H9 (cell line): ENCODE measurements at regions not wholly inside any gene's neighbourhood (a gene's known extent, or its start where the extent isn't known, plus 50 kb on each side); places are given as distances from the start of the nearest gene placed in this dataset.

Source experiments
- DNase-seq: peaks from one replicate; pipeline ENCODE4 v3.0.0-alpha.2; 2017
- H2AFZ ChIP-seq: one replicate; pipeline ENCODE4 v1.6.1; 2013; ENCODE audit warnings: mild to moderate bottlenecking, low read length, control low read depth, moderate library complexity
- H2AK5ac ChIP-seq: 2 replicates; pipeline ENCODE4 v1.6.1; 2013; ENCODE audit warnings: low read length, control low read depth, mixed read lengths; ENCODE audit not compliant: insufficient read length
- H2BK120ac ChIP-seq: one replicate; pipeline ENCODE4 v1.6.1; 2013; ENCODE audit warnings: low read depth, mild to moderate bottlenecking, low read length, control low read depth, inconsistent platforms; ENCODE audit not compliant: poor library complexity, severe bottlenecking
- H2BK12ac ChIP-seq: 2 replicates; pipeline ENCODE4 v1.6.1; 2013; ENCODE audit warnings: low read length, control low read depth, mixed read lengths, low read depth; ENCODE audit not compliant: insufficient read length
- H2BK15ac ChIP-seq: 2 replicates; pipeline ENCODE4 v1.6.1; 2013; ENCODE audit warnings: low read depth, low read length, control low read depth
- H2BK20ac ChIP-seq: one replicate; pipeline ENCODE4 v1.6.1; 2013; ENCODE audit warnings: low read depth, mild to moderate bottlenecking, low read length, control low read depth, inconsistent platforms; ENCODE audit not compliant: poor library complexity, severe bottlenecking
- H2BK5ac ChIP-seq: 2 replicates; pipeline ENCODE4 v1.6.1; 2013; ENCODE audit warnings: low read length, control low read depth, mixed read lengths; ENCODE audit not compliant: insufficient read length
- H3K14ac ChIP-seq: 2 replicates; pipeline ENCODE4 v1.6.1; 2013; ENCODE audit warnings: low read length, control low read depth; ENCODE audit not compliant: insufficient read depth
- H3K18ac ChIP-seq: 2 replicates; pipeline ENCODE4 v1.6.1; 2013; ENCODE audit warnings: low read depth, mild to moderate bottlenecking, mixed read lengths, low read length, control low read depth; ENCODE audit not compliant: insufficient read length
- H3K23ac ChIP-seq: 2 replicates; pipeline ENCODE4 v1.6.1; 2013; ENCODE audit warnings: low read length, control low read depth, mixed read lengths, low read depth; ENCODE audit not compliant: insufficient read length
- H3K23me2 ChIP-seq: 2 replicates; pipeline ENCODE4 v1.6.1; 2013; ENCODE audit warnings: low read depth, mild to moderate bottlenecking, mixed read lengths, low read length, control low read depth; ENCODE audit not compliant: insufficient read length, poor library complexity, severe bottlenecking
- H3K27ac ChIP-seq: 2 replicates; pipeline ENCODE4 v1.5.1; 2013; ENCODE audit warnings: low read length, control low read depth, mixed read lengths, low read depth; ENCODE audit not compliant: insufficient read length
- H3K27me3 ChIP-seq: 2 replicates; pipeline ENCODE4 v1.6.1; 2013; ENCODE audit warnings: low read length, control low read depth, inconsistent platforms; ENCODE audit not compliant: insufficient read depth
- H3K4ac ChIP-seq: 2 replicates; pipeline ENCODE4 v1.6.1; 2013; ENCODE audit warnings: low read depth, mild to moderate bottlenecking, control low read depth, inconsistent platforms, low read length, moderate library complexity
- H3K4me1 ChIP-seq: 2 replicates; pipeline ENCODE4 v1.6.1; 2013; ENCODE audit warnings: low read length, control low read depth, inconsistent platforms; ENCODE audit not compliant: insufficient read depth
- H3K4me2 ChIP-seq: 2 replicates; pipeline ENCODE4 v1.6.1; 2013; ENCODE audit warnings: low read length, control low read depth, mixed read lengths; ENCODE audit not compliant: insufficient read length, insufficient read depth
- H3K56ac ChIP-seq: 2 replicates; pipeline ENCODE4 v1.6.1; 2013; ENCODE audit warnings: low read depth, mild to moderate bottlenecking, mixed read lengths, low read length, control low read depth; ENCODE audit not compliant: insufficient read length
- H3K79me1 ChIP-seq: 2 replicates; pipeline ENCODE4 v1.6.1; 2013; ENCODE audit warnings: low read depth, mild to moderate bottlenecking, moderate library complexity, low read length, control low read depth, inconsistent platforms; ENCODE audit not compliant: insufficient read depth, poor library complexity, severe bottlenecking
- H3K79me2 ChIP-seq: 2 replicates; pipeline ENCODE4 v1.6.1; 2013; ENCODE audit warnings: low read length, control low read depth, inconsistent platforms; ENCODE audit not compliant: insufficient read depth
- H3K9ac ChIP-seq: 2 replicates; pipeline ENCODE4 v1.6.1; 2013; ENCODE audit warnings: low read length, control low read depth, mixed read lengths; ENCODE audit not compliant: insufficient read length; ENCODE audit errors: extremely low read depth
- H3K9me3 ChIP-seq: one replicate; pipeline ENCODE4 v1.6.1; 2013; ENCODE audit warnings: low read depth, low read length, inconsistent platforms; ENCODE audit not compliant: control insufficient read depth
- H3T11ph ChIP-seq: one replicate; pipeline ENCODE4 v1.6.1; 2013; ENCODE audit warnings: mild to moderate bottlenecking, low read length, control low read depth, inconsistent platforms
- H4K20me1 ChIP-seq: one replicate; pipeline ENCODE4 v1.6.1; 2013; ENCODE audit not compliant: control insufficient read depth, insufficient read length, insufficient read depth
- H4K5ac ChIP-seq: 2 replicates; pipeline ENCODE4 v1.6.1; 2013; ENCODE audit warnings: low read depth, mild to moderate bottlenecking, mixed read lengths, low read length, control low read depth; ENCODE audit not compliant: insufficient read length
- H4K8ac ChIP-seq: replicated peaks from 2 replicates; pipeline ENCODE4 v1.6.1; 2013; ENCODE audit warnings: low read length, control low read depth, mixed read lengths, low read depth; ENCODE audit not compliant: insufficient read length
- H4K91ac ChIP-seq: 2 replicates; pipeline ENCODE4 v1.6.1; 2013; ENCODE audit warnings: low read depth, mild to moderate bottlenecking, moderate library complexity, mixed read lengths, low read length, control low read depth; ENCODE audit not compliant: insufficient read length
- H3K27ac Mint-ChIP-seq, 3 experiments: 2 replicates in 2 of 3; 3 replicates in 1 of 3; pipeline ENCODE4 v1.8.0; 2020 to 2021; ENCODE audit warnings: mixed read lengths in 3 of 3, mild to moderate bottlenecking in 1 of 3, moderate library complexity in 1 of 3
- H3K27me3 Mint-ChIP-seq: 2 replicates; pipeline ENCODE4 v1.8.0; 2021; ENCODE audit warnings: low read depth, mild to moderate bottlenecking, moderate library complexity, mixed read lengths
- H3K36me3 Mint-ChIP-seq, 3 experiments: 2 replicates in 2 of 3; 3 replicates in 1 of 3; pipeline ENCODE4 v1.8.0; 2020 to 2021; ENCODE audit warnings: low read depth in 3 of 3, mixed read lengths in 3 of 3; ENCODE audit not compliant: insufficient read depth in 1 of 3
- H3K4me1 Mint-ChIP-seq, 2 experiments: 2 replicates each; pipeline ENCODE4 v1.8.0; 2020; ENCODE audit warnings: mixed read lengths in 2 of 2
- H3K4me3 Mint-ChIP-seq, 2 experiments: 2 replicates in 1 of 2; 3 replicates in 1 of 2; pipeline ENCODE4 v1.8.0; 2020 to 2021; ENCODE audit warnings: mild to moderate bottlenecking in 2 of 2, mixed read lengths in 2 of 2, moderate library complexity in 1 of 2
- H3K9me3 Mint-ChIP-seq, 2 experiments: 2 replicates in 1 of 2; 3 replicates in 1 of 2; pipeline ENCODE4 v1.8.0; 2020; ENCODE audit warnings: mild to moderate bottlenecking in 2 of 2, mixed read lengths in 2 of 2, moderate library complexity in 1 of 2
- WGBS: extraction: QIAGEN DNeasy Blood & Tissue Kit; methylation state at CpG from one replicate; pipeline ENCODE4 v1.1.7; 2013; ENCODE audit warnings: missing lambda C conversion rate, low lambda C conversion rate, mixed read lengths; ENCODE audit not compliant: insufficient read length; ENCODE audit errors: extremely low coverage; 5-methylcytosine and 5-hydroxymethylcytosine counted together
- TF ChIP-seq, protein P1 (sequence below): fragments of 200-600 bp; sonication (generic); conservative IDR thresholded peaks from 3 replicates; pipeline ENCODE4 v1.8.0; 2021; ENCODE audit warnings: antibody characterized with exemption, mild to moderate bottlenecking

DNA sequence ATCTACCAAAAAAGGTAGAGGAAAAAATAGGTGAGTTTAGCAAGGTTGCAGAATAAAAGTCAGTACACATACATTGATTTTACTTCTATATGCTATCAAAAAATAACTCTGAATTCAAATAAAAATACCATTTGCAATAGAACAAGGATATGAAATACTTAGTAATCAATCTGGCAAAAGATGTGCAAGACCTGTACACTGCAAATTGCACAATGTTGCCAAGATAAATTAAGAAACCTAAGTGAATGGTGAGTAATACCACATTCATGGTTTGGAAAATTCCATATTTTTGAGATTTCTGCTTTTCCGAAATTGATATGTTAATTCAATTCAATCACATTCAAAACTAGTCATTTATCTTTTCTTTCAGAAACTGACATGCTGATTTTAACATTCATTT, 464.8 kb downstream of the EPHA3 start:
- no peak for DNase-seq
- Histone ChIP-seq H3K14ac (no peak overlapping the region), H3T11ph (no peak overlapping the region), H3K4me2 (no peak overlapping the region), H2BK12ac (no peak overlapping the region), H4K8ac (no peak overlapping the region), H3K27ac (no peak overlapping the region), H2AK5ac (no peak overlapping the region), H4K91ac (no peak overlapping the region), H2BK5ac (no peak overlapping the region), H2BK120ac (no peak overlapping the region), H3K23me2 (peaks cover 2% of the 10 kb centered on the region), H3K79me2 (no peaks in the 10 kb centered on the region), H2BK15ac (no peak overlapping the region), H2BK20ac (no peak overlapping the region), H3K79me1 (no peaks in the 10 kb centered on the region), H3K27me3 (no peaks in the 10 kb centered on the region), H4K20me1 (no peaks in the 10 kb centered on the region), H3K4ac (no peak overlapping the region), H3K4me1 (no peaks in the 10 kb centered on the region), H3K56ac (no peak overlapping the region), H2AFZ (no peak overlapping the region), H3K9ac (no peak overlapping the region), H4K5ac (no peak overlapping the region), H3K9me3 (no peaks in the 10 kb centered on the region), H3K23ac (no peak overlapping the region), H3K18ac (no peak overlapping the region)
- H3K9me3 Mint-ChIP-seq = peaks cover 3 to 5% of the 10 kb centered on the region in 2 experiments; a peak in 2 of 5 replicates
- H3K4me3 Mint-ChIP-seq = no peak overlapping the region
- WGBS = no CpG with 5 or more reads among the region's 1 CpG
- H3K36me3 Mint-ChIP-seq = 0 out of 7 replicates have a peak, but pooled peaks cover 0 to 3% (median 0%) of the 10 kb centered on the region in 3 experiments
- TF ChIP-seq, protein P1, sequence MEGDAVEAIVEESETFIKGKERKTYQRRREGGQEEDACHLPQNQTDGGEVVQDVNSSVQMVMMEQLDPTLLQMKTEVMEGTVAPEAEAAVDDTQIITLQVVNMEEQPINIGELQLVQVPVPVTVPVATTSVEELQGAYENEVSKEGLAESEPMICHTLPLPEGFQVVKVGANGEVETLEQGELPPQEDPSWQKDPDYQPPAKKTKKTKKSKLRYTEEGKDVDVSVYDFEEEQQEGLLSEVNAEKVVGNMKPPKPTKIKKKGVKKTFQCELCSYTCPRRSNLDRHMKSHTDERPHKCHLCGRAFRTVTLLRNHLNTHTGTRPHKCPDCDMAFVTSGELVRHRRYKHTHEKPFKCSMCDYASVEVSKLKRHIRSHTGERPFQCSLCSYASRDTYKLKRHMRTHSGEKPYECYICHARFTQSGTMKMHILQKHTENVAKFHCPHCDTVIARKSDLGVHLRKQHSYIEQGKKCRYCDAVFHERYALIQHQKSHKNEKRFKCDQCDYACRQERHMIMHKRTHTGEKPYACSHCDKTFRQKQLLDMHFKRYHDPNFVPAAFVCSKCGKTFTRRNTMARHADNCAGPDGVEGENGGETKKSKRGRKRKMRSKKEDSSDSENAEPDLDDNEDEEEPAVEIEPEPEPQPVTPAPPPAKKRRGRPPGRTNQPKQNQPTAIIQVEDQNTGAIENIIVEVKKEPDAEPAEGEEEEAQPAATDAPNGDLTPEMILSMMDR = no peak
- no peak overlapping the region for H3K27ac Mint-ChIP-seq
- no peaks in the 10 kb centered on the region for H3K4me1 Mint-ChIP-seq
- H3K27me3 Mint-ChIP-seq = no peaks in the 10 kb centered on the region
